ENCODE measurements at regions not wholly inside any gene's neighbourhood (a gene's known extent, or its start where the extent isn't known, plus 50 kb on each side); places are given as distances from the start of the nearest gene placed in this dataset.
A peak's percentile ranks its signal among the peaks of the same experiment; 100 is the strongest.

DNA sequence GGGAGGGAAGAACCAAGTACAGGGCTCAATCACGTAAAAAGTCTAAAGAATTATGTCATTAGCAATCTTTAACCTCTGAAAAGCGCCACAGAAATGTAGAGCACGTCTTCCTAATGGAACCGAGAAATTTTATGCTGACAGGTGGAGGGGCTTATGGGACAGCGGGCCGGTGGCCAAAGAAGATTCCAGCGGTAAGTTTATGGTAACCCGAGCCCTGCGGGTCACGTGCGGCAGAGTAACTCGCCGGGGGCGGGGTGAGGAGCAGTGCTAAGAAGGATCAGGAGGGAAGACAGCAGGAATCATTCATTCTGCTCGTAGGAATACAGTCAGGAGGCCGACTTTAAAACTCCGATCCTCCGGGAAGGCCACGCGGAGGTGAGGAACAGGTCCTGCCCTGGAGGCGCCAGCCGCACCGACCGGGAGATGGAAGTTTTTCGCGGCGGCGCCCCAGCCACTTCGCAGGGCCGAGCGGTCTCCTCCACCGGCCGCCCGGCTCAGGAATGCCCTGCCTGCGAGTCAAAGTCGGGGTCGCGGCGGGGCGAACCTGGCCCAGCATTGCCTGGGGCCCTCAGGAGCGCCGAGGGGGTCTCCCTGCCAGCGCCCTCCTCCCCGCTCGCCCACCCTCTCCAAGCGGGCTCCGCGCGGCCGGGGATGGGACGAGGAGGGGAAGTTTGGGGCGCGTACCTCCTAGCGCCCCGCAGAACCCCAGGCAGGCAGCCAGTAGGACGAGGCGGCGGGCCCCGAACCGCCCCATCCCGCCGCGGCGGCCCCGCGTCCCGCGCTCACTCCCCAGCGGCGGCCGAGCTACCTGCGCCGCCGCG, 101.8 kb downstream of the ESM1 start:
- BruUV-seq (replicated peaks) = no TSS peak
- Mint-ChIP-seq H3K36me3 (ENCODE audit: insufficient read depth, unreplicated experiment) (peaks cover 10% of the 10 kb centered on the region), H3K9me3 (ENCODE audit: low read depth, unreplicated experiment) (peaks cover 2% of the 10 kb centered on the region), H3K4me1 (ENCODE audit: low read depth, unreplicated experiment) (peaks cover 11% of the 10 kb centered on the region), H3K27me3 (ENCODE audit: unreplicated experiment) (peaks cover 54% of the 10 kb centered on the region), H3K27ac (ENCODE audit: unreplicated experiment) (peak overlapping the region; percentile 22), H3K4me3 (ENCODE audit: low read depth, unreplicated experiment) (peak overlapping the region; percentile 71)
- intact Hi-C loops (cut with micrococcal nuclease; ENCODE audit: unreplicated experiment) = no loop called here
- DNase-seq = peak; percentile 59
- CTCF ChIA-PET = no interaction called here
- TF ChIP-seq, protein P1, sequence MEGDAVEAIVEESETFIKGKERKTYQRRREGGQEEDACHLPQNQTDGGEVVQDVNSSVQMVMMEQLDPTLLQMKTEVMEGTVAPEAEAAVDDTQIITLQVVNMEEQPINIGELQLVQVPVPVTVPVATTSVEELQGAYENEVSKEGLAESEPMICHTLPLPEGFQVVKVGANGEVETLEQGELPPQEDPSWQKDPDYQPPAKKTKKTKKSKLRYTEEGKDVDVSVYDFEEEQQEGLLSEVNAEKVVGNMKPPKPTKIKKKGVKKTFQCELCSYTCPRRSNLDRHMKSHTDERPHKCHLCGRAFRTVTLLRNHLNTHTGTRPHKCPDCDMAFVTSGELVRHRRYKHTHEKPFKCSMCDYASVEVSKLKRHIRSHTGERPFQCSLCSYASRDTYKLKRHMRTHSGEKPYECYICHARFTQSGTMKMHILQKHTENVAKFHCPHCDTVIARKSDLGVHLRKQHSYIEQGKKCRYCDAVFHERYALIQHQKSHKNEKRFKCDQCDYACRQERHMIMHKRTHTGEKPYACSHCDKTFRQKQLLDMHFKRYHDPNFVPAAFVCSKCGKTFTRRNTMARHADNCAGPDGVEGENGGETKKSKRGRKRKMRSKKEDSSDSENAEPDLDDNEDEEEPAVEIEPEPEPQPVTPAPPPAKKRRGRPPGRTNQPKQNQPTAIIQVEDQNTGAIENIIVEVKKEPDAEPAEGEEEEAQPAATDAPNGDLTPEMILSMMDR (IDR thresholded peaks at IDR 0.05; ENCODE audit: unreplicated experiment) = no peak

DNA sequence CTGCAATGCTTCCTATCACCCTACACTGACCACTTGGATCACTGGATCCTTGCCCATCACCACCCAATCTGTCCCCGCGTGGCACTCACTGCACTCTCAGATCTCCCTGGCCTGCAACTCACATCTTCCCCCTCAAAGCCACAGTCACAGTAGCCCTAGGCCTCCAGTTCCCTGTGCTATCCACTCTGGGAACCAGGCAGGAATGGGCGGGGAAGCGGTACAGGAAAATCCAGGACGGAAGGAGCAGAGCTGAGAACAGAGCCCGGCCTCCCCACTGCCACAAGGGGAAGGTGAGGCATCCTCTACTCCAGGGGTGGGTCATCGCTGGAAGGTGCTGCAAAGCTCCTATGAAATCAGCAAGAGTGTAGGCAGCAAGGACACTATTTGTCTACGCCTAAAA, 102.6 kb downstream of the ESM1 start:
- Mint-ChIP-seq H3K27me3 (ENCODE audit: unreplicated experiment) (peaks cover 54% of the 10 kb centered on the region), H3K27ac (ENCODE audit: unreplicated experiment) (peak overlapping the region; percentile 22)

DNA sequence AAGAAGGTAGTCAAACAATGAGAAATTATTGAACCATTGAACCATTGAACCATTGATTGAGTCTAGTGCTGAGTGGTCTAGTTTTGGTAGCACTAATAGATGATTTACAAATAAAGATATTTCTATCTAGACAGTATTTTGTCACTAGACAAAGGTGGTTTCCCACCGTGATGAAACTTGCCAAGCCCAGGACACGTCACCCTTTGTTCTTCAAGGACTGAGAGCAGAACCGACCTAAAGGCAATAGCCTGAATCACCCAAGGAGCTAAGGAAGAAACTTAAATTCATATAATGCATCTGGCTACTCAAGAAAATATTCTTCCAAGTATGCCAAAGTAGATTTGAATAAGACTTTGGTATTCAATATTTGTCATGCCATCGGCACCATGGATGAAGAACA, 103.3 kb downstream of the ESM1 start:
- H3K9me3 Mint-ChIP-seq (ENCODE audit: low read depth, unreplicated experiment) = peaks cover 2% of the 10 kb centered on the region
- peaks cover 10% of the 10 kb centered on the region for H3K36me3 Mint-ChIP-seq (ENCODE audit: insufficient read depth, unreplicated experiment)
- H3K4me3 Mint-ChIP-seq (ENCODE audit: low read depth, unreplicated experiment) = no peak overlapping the region
- intact Hi-C loops (cut with micrococcal nuclease; ENCODE audit: unreplicated experiment) = no loop called here
- DNase-seq = no peak
- BruUV-seq (replicated peaks) = no TSS peak
- peaks cover 14% of the 10 kb centered on the region for H3K4me1 Mint-ChIP-seq (ENCODE audit: low read depth, unreplicated experiment)
- H3K27me3 Mint-ChIP-seq (ENCODE audit: unreplicated experiment) = peaks cover 54% of the 10 kb centered on the region
- H3K27ac Mint-ChIP-seq (ENCODE audit: unreplicated experiment) = no peak overlapping the region
- CTCF ChIA-PET = interaction anchor here (0.6 kb wide), 1 partner anchor 194 kb away, joined by 7 read pairs; no protein-coding TSS in a partner anchor
- TF ChIP-seq, protein P1 (IDR thresholded peaks at IDR 0.05; ENCODE audit: unreplicated experiment) = no peak

More for the DNA sequence above, 102.6 kb downstream of the ESM1 start:
- BruUV-seq (replicated peaks) = no TSS peak
- CTCF ChIA-PET = no interaction called here
- DNase-seq = no peak
- H3K36me3 Mint-ChIP-seq (ENCODE audit: insufficient read depth, unreplicated experiment) = peaks cover 10% of the 10 kb centered on the region
- TF ChIP-seq, protein P1 (IDR thresholded peaks at IDR 0.05; ENCODE audit: unreplicated experiment) = no peak
- intact Hi-C loops (cut with micrococcal nuclease; ENCODE audit: unreplicated experiment) = no loop called here
- peak overlapping the region; percentile 71 for H3K4me3 Mint-ChIP-seq (ENCODE audit: low read depth, unreplicated experiment)
- H3K4me1 Mint-ChIP-seq (ENCODE audit: low read depth, unreplicated experiment) = peaks cover 11% of the 10 kb centered on the region
- peaks cover 2% of the 10 kb centered on the region for H3K9me3 Mint-ChIP-seq (ENCODE audit: low read depth, unreplicated experiment)

DNA sequence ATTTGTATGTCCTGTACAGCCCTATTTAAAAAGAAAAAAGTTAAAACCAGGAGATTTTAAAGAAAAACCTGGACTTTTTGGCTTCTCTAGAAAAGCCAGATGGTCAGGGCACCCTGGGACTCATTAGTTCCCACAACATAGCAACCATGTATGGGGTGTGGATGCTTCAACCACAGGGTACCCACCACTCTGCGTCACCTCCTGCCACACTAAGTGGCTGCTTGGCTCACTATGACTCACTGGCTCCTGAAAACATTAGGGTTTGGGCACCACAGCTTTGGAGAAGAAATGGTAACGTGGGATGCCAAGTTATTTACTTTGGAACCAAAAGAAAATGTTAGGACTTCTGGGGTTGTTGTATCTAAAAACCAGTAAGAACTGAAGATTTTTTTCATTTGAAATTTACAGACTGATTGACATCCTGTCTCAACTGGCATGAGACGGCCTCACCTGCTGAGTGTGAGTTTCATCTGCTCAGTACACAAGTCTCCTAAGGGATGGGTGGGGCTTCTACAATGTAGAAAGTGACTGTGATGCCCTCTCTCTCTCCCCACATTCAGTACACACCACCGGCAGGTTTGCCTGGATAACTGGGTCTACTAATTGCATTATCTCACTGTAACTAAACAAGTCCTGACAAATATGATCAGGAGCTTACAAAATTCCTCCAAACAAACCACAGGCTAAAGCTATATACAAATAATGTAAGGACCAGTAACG, 103.9 kb downstream of the ESM1 start:
- CTCF ChIA-PET = interaction anchor here (0.6 kb wide), 1 partner anchor 193 kb away, joined by 7 read pairs; no protein-coding TSS in a partner anchor
- TF ChIP-seq, protein P1 (IDR thresholded peaks at IDR 0.05; ENCODE audit: unreplicated experiment) = no peak
- intact Hi-C loops (cut with micrococcal nuclease; ENCODE audit: unreplicated experiment) = no loop called here
- Mint-ChIP-seq H3K27ac (ENCODE audit: unreplicated experiment) (no peak overlapping the region), H3K9me3 (ENCODE audit: low read depth, unreplicated experiment) (peaks cover 2% of the 10 kb centered on the region), H3K27me3 (ENCODE audit: unreplicated experiment) (peaks cover 50% of the 10 kb centered on the region), H3K4me3 (ENCODE audit: low read depth, unreplicated experiment) (no peak overlapping the region), H3K4me1 (ENCODE audit: low read depth, unreplicated experiment) (peaks cover 20% of the 10 kb centered on the region), H3K36me3 (ENCODE audit: insufficient read depth, unreplicated experiment) (peaks cover 10% of the 10 kb centered on the region)
- BruUV-seq (replicated peaks) = no TSS peak
- no peak for DNase-seq
